ENCODE measurements at regions not wholly inside any gene's neighbourhood (a gene's known extent, or its start where the extent isn't known, plus 50 kb on each side); places are given as distances from the start of the nearest gene placed in this dataset.

- 95 to 100% methylated on average over 1 of the region's 1 CpG for WGBS, 2 donors
- ATAC-seq (ENCODE audit: low FRiP score in 2 of 2), result no peak
- TF ChIP-seq POLR2AphosphoS5 (IDR thresholded peaks at IDR 0.05) (no peak), POLR2A (IDR thresholded peaks at IDR 0.05) (no peak), CTCF (IDR thresholded peaks at IDR 0.05) (no peak), EP300 (IDR thresholded peaks at IDR 0.05) (no peak)
Observed at GRCh38 chr9:81108821-81109220, 580.5 kb downstream of the TLE1 start.

GRCh38 chr9:81108391-81108790 is 581.0 kb downstream of the TLE1 start:
- no peak for TF ChIP-seq EP300 (IDR thresholded peaks at IDR 0.05)
- H3K4me1 ChIP-seq, result no peaks in the 10 kb centered on the region
- DNase-seq (no peak), ATAC-seq (ENCODE audit: low FRiP score in 2 of 2) (no peak)
- H3K36me3 ChIP-seq, result no peaks in the 10 kb centered on the region
- WGBS, 2 donors, result 52 to 64% methylated on average over 1 of the region's 1 CpG
- H3K27ac ChIP-seq, result no peak overlapping the region
- H3K27me3 ChIP-seq, result no peaks in the 10 kb centered on the region
- no peak overlapping the region for H3K4me3 ChIP-seq
- no peaks in the 10 kb centered on the region for H3K9me3 ChIP-seq

More at GRCh38 chr9:81108821-81109220, 580.5 kb downstream of the TLE1 start:
- H3K27me3 ChIP-seq, result no peaks in the 10 kb centered on the region
- H3K4me1 ChIP-seq, result no peaks in the 10 kb centered on the region
- no peak overlapping the region for H3K27ac ChIP-seq
- H3K9me3 ChIP-seq, result no peaks in the 10 kb centered on the region
- no peaks in the 10 kb centered on the region for H3K36me3 ChIP-seq
- no peak overlapping the region for H3K4me3 ChIP-seq
- DNase-seq, result no peak

GRCh38 chr9:81103597-81104471 is 585.5 kb downstream of the TLE1 start:
- Histone ChIP-seq H3K36me3 (no peaks in the 10 kb centered on the region), H3K4me3 (no peak overlapping the region), H3K9me3 (no peaks in the 10 kb centered on the region), H3K27me3 (no peaks in the 10 kb centered on the region), H3K4me1 (no peaks in the 10 kb centered on the region), H3K27ac (no peak overlapping the region)
- no peak for TF ChIP-seq CTCF (IDR thresholded peaks at IDR 0.05)
- TF ChIP-seq POLR2AphosphoS5 (IDR thresholded peaks at IDR 0.05), result no peak
- TF ChIP-seq POLR2A (IDR thresholded peaks at IDR 0.05), result no peak
- no peak for TF ChIP-seq EP300 (IDR thresholded peaks at IDR 0.05)
- ATAC-seq (ENCODE audit: low FRiP score in 2 of 2), result no peak
- 67 to 71% methylated on average over 10 of the region's 10 CpGs for WGBS, 2 donors
- no peak for DNase-seq

- H3K4me3 ChIP-seq, result no peak overlapping the region
- H3K4me1 ChIP-seq, result no peaks in the 10 kb centered on the region
- DNase-seq (no peak), ATAC-seq (ENCODE audit: low FRiP score in 2 of 2) (no peak)
- no peaks in the 10 kb centered on the region for H3K9me3 ChIP-seq
- H3K27ac ChIP-seq, result no peak overlapping the region
- TF ChIP-seq POLR2A (IDR thresholded peaks at IDR 0.05) (no peak), EP300 (IDR thresholded peaks at IDR 0.05) (no peak), CTCF (IDR thresholded peaks at IDR 0.05) (no peak), POLR2AphosphoS5 (IDR thresholded peaks at IDR 0.05) (no peak)
- H3K27me3 ChIP-seq, result no peaks in the 10 kb centered on the region
- no peaks in the 10 kb centered on the region for H3K36me3 ChIP-seq
- WGBS, 2 donors, result 69 to 81% methylated on average over 10 to 11 of the region's 11 CpGs
Observed at GRCh38 chr9:81097131-81097847, 592.1 kb downstream of the TLE1 start.

- H3K9me3 ChIP-seq, result no peaks in the 10 kb centered on the region
- H3K4me1 ChIP-seq, result no peaks in the 10 kb centered on the region
- no peak overlapping the region for H3K4me3 ChIP-seq
- no peak overlapping the region for H3K27ac ChIP-seq
- no peaks in the 10 kb centered on the region for H3K36me3 ChIP-seq
- TF ChIP-seq POLR2A (IDR thresholded peaks at IDR 0.05) (no peak), EP300 (IDR thresholded peaks at IDR 0.05) (no peak), POLR2AphosphoS5 (IDR thresholded peaks at IDR 0.05) (no peak), CTCF (IDR thresholded peaks at IDR 0.05) (no peak)
- no peak for ATAC-seq (ENCODE audit: low FRiP score in 2 of 2)
- 63 to 69% methylated on average over 2 of the region's 2 CpGs for WGBS, 2 donors
- H3K27me3 ChIP-seq, result no peaks in the 10 kb centered on the region
- DNase-seq, result no peak
Observed at GRCh38 chr9:81096625-81097024, 592.7 kb downstream of the TLE1 start.

Data from upper lobe of left lung (tissue), 6 donors.